ENCODE measurements at regions not wholly inside any gene's neighbourhood (a gene's known extent, or its start where the extent isn't known, plus 50 kb on each side); places are given as distances from the start of the nearest gene placed in this dataset.

GRCh38 chr4:11719879-11720278, 291.2 kb upstream of the HS3ST1 start:
- Mint-ChIP-seq H3K27me3 (no peaks in the 10 kb centered on the region), H3K27ac (no peak overlapping the region), H3K4me1 (no peaks in the 10 kb centered on the region), H3K36me3 (no peaks in the 10 kb centered on the region), H3K4me3 (no peak overlapping the region), H3K9me3 (no peaks in the 10 kb centered on the region)
- DNase-seq, result no peak
- CTCF ChIA-PET, result interaction anchor here (1.0 to 1.4 kb wide), 2 partner anchors 9 to 1165 kb away, joined by 3 read pairs; no protein-coding TSS in a partner anchor

- Mint-ChIP-seq H3K36me3 (no peaks in the 10 kb centered on the region), H3K4me3 (no peak overlapping the region), H3K9me3 (no peaks in the 10 kb centered on the region), H3K4me1 (no peaks in the 10 kb centered on the region), H3K27me3 (no peaks in the 10 kb centered on the region), H3K27ac (no peak overlapping the region)
- no peak for DNase-seq
- CTCF ChIA-PET, result no interaction called here
Measured at GRCh38 chr4:11715753-11716521, 287.2 kb upstream of the HS3ST1 start.

- H3K9me3 Mint-ChIP-seq, result no peaks in the 10 kb centered on the region
- H3K27me3 Mint-ChIP-seq, result no peaks in the 10 kb centered on the region
- H3K27ac Mint-ChIP-seq, result peak overlapping the region; percentile 25
- no peaks in the 10 kb centered on the region for H3K36me3 Mint-ChIP-seq
- no peak overlapping the region for H3K4me3 Mint-ChIP-seq
- CTCF ChIA-PET, result interaction anchor here (1.0 kb wide), 1 partner anchor 9 kb away, joined by 3 read pairs; no protein-coding TSS in a partner anchor
- H3K4me1 Mint-ChIP-seq, result no peaks in the 10 kb centered on the region
- no peak for DNase-seq
Measured at GRCh38 chr4:11710453-11711093, 281.9 kb upstream of the HS3ST1 start.

DNA sequence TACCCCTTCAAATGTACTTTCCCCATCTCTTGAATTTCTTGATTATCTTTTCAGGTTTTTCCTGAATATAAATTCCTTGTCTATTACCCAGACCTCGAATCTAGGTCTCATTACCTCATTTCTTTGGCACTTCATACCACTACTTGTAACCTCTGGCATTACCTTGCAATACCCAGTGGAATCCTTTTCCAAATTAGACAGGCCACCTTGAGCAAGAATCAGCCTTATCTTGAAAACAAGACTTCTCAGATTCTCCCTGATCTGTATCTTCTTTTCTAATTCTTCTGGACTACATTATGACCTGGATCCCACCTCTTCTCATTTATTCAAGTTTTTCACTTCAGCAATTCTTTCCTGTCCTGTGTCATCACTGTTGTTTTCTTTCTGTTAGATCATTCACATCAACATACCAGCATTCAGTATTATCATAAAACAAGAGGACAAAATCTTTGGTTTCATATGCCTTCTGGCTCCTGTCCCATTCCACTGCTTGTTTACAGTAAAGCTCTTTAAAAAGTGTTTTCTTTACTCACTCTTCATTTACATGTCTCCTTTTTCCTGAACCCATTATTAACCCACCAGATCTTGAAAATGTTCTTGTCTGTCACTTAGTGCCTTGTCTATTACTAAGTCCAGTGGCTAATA, 275.6 kb upstream of the HS3ST1 start:
- CTCF ChIA-PET, result no interaction called here
- no peak for DNase-seq
- Mint-ChIP-seq H3K9me3 (no peaks in the 10 kb centered on the region), H3K4me3 (no peak overlapping the region), H3K27ac (no peak overlapping the region), H3K27me3 (no peaks in the 10 kb centered on the region), H3K36me3 (no peaks in the 10 kb centered on the region), H3K4me1 (no peaks in the 10 kb centered on the region)

- CTCF ChIA-PET, result no interaction called here
- H3K27ac Mint-ChIP-seq, result no peak overlapping the region
- no peaks in the 10 kb centered on the region for H3K27me3 Mint-ChIP-seq
- no peak overlapping the region for H3K4me3 Mint-ChIP-seq
- no peaks in the 10 kb centered on the region for H3K36me3 Mint-ChIP-seq
- DNase-seq, result no peak
- H3K9me3 Mint-ChIP-seq, result no peaks in the 10 kb centered on the region
- H3K4me1 Mint-ChIP-seq, result no peaks in the 10 kb centered on the region
Measured at GRCh38 chr4:11702886-11703557, 274.3 kb upstream of the HS3ST1 start.

DNA sequence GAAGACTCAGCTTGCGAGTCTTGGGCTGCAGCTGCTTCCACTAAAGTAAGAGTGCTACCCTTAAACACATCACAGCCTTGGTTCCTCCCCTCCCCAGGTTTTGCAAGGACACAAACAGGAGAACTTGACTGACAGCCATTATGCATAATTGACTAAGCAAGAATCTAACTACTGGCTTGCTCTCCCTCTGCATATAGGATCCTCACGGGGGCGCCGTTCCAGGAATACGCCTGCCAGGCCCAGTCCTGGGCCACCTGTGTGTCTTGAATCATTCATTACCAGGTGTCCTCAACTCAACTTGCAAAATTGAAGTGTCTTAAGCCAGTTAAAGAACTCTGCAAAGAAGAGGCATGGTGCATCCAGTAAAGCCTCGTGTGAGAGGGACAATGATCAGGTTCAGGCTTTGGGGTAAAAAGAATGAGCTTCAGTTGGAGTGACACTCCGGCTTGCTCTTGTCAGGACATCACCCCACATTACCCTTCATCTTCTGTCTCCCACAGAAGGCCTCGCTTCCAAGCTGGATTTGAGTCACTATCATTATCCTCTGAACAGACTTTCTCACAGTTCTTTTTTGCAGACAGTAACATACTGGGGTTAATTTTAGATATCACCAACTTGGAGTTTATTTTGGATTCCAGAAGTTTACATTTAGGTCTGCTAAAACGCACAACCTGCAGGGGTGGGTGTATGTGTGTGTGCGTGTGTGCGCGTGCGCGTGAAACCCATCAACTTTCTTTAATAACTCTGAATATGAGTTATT, 273.5 kb upstream of the HS3ST1 start:
- no peak overlapping the region for H3K27ac Mint-ChIP-seq
- CTCF ChIA-PET, result no interaction called here
- no peaks in the 10 kb centered on the region for H3K36me3 Mint-ChIP-seq
- no peak for DNase-seq
- H3K4me1 Mint-ChIP-seq, result no peaks in the 10 kb centered on the region
- no peaks in the 10 kb centered on the region for H3K27me3 Mint-ChIP-seq
- no peak overlapping the region for H3K4me3 Mint-ChIP-seq
- H3K9me3 Mint-ChIP-seq, result no peaks in the 10 kb centered on the region

- Mint-ChIP-seq H3K36me3 (no peaks in the 10 kb centered on the region), H3K4me1 (no peaks in the 10 kb centered on the region), H3K4me3 (no peak overlapping the region), H3K27me3 (no peaks in the 10 kb centered on the region), H3K9me3 (no peaks in the 10 kb centered on the region), H3K27ac (no peak overlapping the region)
- CTCF ChIA-PET, result interaction anchor here (0.9 kb wide), 1 partner anchor 68 kb away, joined by 3 read pairs; no protein-coding TSS in a partner anchor
- no peak for DNase-seq
Measured at GRCh38 chr4:11700751-11701226, 272.1 kb upstream of the HS3ST1 start.

GRCh38 chr4:11698846-11699590, 270.3 kb upstream of the HS3ST1 start:
- H3K27me3 Mint-ChIP-seq, result no peaks in the 10 kb centered on the region
- H3K4me1 Mint-ChIP-seq, result no peaks in the 10 kb centered on the region
- no peak overlapping the region for H3K4me3 Mint-ChIP-seq
- H3K9me3 Mint-ChIP-seq, result no peaks in the 10 kb centered on the region
- DNase-seq, result no peak
- H3K36me3 Mint-ChIP-seq, result no peaks in the 10 kb centered on the region
- CTCF ChIA-PET, result no interaction called here
- no peak overlapping the region for H3K27ac Mint-ChIP-seq

- no peaks in the 10 kb centered on the region for H3K9me3 Mint-ChIP-seq
- DNase-seq, result no peak
- H3K27ac Mint-ChIP-seq, result no peak overlapping the region
- H3K36me3 Mint-ChIP-seq, result no peaks in the 10 kb centered on the region
- H3K4me1 Mint-ChIP-seq, result no peaks in the 10 kb centered on the region
- H3K4me3 Mint-ChIP-seq, result no peak overlapping the region
- no peaks in the 10 kb centered on the region for H3K27me3 Mint-ChIP-seq
- CTCF ChIA-PET, result no interaction called here
Measured at GRCh38 chr4:11698033-11698432, 269.3 kb upstream of the HS3ST1 start.

- Mint-ChIP-seq H3K9me3 (peaks cover 3% of the 10 kb centered on the region), H3K27ac (no peak overlapping the region), H3K4me1 (no peaks in the 10 kb centered on the region), H3K27me3 (no peaks in the 10 kb centered on the region), H3K36me3 (no peaks in the 10 kb centered on the region), H3K4me3 (no peak overlapping the region)
- no peak for DNase-seq
- CTCF ChIA-PET, result no interaction called here
Measured at GRCh38 chr4:11693693-11694092, 265.0 kb upstream of the HS3ST1 start.

- Mint-ChIP-seq H3K4me1 (no peaks in the 10 kb centered on the region), H3K9me3 (peaks cover 3% of the 10 kb centered on the region), H3K27ac (no peak overlapping the region), H3K27me3 (no peaks in the 10 kb centered on the region), H3K36me3 (no peaks in the 10 kb centered on the region), H3K4me3 (no peak overlapping the region)
- CTCF ChIA-PET, result no interaction called here
- DNase-seq, result no peak
Measured at GRCh38 chr4:11691236-11691635, 262.5 kb upstream of the HS3ST1 start.

- peaks cover 4% of the 10 kb centered on the region for H3K27me3 Mint-ChIP-seq
- H3K4me3 Mint-ChIP-seq, result no peak overlapping the region
- DNase-seq, result no peak
- CTCF ChIA-PET, result no interaction called here
- no peak overlapping the region for H3K27ac Mint-ChIP-seq
- peaks cover 1% of the 10 kb centered on the region for H3K9me3 Mint-ChIP-seq
- no peaks in the 10 kb centered on the region for H3K4me1 Mint-ChIP-seq
- H3K36me3 Mint-ChIP-seq, result no peaks in the 10 kb centered on the region
Measured at GRCh38 chr4:11687727-11688126, 259.0 kb upstream of the HS3ST1 start.

DNA sequence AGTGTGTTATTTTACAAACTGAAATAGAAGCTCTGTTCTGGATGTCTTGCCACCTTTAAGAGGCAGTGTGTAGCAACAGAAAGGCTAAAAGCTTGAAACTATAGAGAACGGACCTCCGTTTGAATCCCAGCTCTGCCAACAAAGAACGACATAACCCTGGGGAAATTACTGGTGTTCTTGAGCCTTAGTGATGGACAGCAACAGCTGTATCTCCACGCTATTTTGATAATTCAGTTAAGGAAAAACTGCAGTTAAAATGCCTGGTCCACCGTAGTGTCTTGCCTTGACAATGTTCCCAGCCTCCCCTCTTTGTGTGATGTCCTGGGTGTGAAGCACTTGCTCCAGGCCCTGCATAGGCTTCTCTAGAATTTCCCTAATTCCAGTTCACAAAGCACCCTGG, 256.8 kb upstream of the HS3ST1 start:
- Mint-ChIP-seq H3K9me3 (no peaks in the 10 kb centered on the region), H3K4me1 (no peaks in the 10 kb centered on the region), H3K4me3 (no peak overlapping the region), H3K36me3 (no peaks in the 10 kb centered on the region), H3K27ac (no peak overlapping the region), H3K27me3 (peaks cover 4% of the 10 kb centered on the region)
- no peak for DNase-seq
- CTCF ChIA-PET, result no interaction called here

Measured in activated naive CD4-positive, alpha-beta T cell treated with anti-CD3 and anti-CD28 coated beads, Interleukin-2, amount 10 ng/mL, durations not matched to agents 7 days and 5 days (primary cell).